ENCODE measurements at regions not wholly inside any gene's neighbourhood (a gene's known extent, or its start where the extent isn't known, plus 50 kb on each side); places are given as distances from the start of the nearest gene placed in this dataset.

GRCh38 chr7:119320316-119320715, 952.7 kb upstream of the KCND2 start:
- no peak for DNase-seq
- Mint-ChIP-seq H3K9me3 (ENCODE audit: unreplicated experiment) (peaks cover 2% of the 10 kb centered on the region), H3K4me3 (ENCODE audit: unreplicated experiment) (no peak overlapping the region), H3K27me3 (ENCODE audit: unreplicated experiment) (no peaks in the 10 kb centered on the region), H3K27ac (ENCODE audit: unreplicated experiment) (no peak overlapping the region), H3K4me1 (ENCODE audit: low read depth, unreplicated experiment) (no peaks in the 10 kb centered on the region), H3K36me3 (ENCODE audit: unreplicated experiment) (no peaks in the 10 kb centered on the region)
- TF ChIP-seq, protein P1, sequence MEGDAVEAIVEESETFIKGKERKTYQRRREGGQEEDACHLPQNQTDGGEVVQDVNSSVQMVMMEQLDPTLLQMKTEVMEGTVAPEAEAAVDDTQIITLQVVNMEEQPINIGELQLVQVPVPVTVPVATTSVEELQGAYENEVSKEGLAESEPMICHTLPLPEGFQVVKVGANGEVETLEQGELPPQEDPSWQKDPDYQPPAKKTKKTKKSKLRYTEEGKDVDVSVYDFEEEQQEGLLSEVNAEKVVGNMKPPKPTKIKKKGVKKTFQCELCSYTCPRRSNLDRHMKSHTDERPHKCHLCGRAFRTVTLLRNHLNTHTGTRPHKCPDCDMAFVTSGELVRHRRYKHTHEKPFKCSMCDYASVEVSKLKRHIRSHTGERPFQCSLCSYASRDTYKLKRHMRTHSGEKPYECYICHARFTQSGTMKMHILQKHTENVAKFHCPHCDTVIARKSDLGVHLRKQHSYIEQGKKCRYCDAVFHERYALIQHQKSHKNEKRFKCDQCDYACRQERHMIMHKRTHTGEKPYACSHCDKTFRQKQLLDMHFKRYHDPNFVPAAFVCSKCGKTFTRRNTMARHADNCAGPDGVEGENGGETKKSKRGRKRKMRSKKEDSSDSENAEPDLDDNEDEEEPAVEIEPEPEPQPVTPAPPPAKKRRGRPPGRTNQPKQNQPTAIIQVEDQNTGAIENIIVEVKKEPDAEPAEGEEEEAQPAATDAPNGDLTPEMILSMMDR (IDR thresholded peaks at IDR 0.05; ENCODE audit: partially characterized antibody, unreplicated experiment), result no peak

DNA sequence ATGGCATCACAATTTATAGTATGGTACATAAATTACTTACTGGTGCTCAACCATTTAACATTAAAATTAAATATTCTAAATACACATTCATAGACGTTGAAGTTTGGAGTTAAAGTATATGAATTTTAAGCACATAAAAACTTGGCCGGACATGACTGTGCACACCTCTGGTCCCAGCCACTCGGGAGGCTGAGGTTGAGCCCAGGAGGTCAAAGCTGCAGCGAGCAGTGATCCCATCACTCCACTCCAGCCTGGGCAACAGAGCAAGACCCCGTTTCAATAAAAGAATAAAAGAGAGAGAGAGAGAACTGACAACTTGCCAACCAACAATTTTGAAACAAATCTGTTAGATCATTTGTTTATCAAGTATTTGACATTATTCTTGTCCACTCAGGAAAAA, 943.3 kb upstream of the KCND2 start:
- H3K27me3 Mint-ChIP-seq (ENCODE audit: unreplicated experiment), result no peaks in the 10 kb centered on the region
- H3K9me3 Mint-ChIP-seq (ENCODE audit: unreplicated experiment), result no peaks in the 10 kb centered on the region
- DNase-seq, result no peak
- H3K4me3 Mint-ChIP-seq (ENCODE audit: unreplicated experiment), result no peak overlapping the region
- H3K27ac Mint-ChIP-seq (ENCODE audit: unreplicated experiment), result no peak overlapping the region
- no peaks in the 10 kb centered on the region for H3K36me3 Mint-ChIP-seq (ENCODE audit: unreplicated experiment)
- no peaks in the 10 kb centered on the region for H3K4me1 Mint-ChIP-seq (ENCODE audit: low read depth, unreplicated experiment)
- TF ChIP-seq, protein P1 (IDR thresholded peaks at IDR 0.05; ENCODE audit: partially characterized antibody, unreplicated experiment), result no peak

DNA sequence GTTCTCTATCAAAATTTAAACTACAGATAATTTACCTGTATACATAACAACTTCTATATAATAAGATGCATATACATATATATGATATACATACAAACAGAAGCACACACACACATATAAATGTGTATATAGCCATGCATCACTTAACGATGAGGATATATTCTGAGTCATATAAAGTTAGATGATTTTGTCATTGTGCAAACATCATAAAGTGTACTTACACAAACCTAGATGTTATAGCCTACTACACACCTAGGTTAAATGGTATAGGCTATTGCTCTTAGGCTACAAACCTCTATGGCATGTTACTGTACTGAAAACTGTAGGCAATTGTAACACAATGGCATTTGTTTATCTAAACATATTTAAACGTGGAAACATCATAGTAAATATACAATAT, 937.6 kb upstream of the KCND2 start:
- DNase-seq, result no peak
- Mint-ChIP-seq H3K9me3 (ENCODE audit: unreplicated experiment) (no peaks in the 10 kb centered on the region), H3K4me3 (ENCODE audit: unreplicated experiment) (no peak overlapping the region), H3K27ac (ENCODE audit: unreplicated experiment) (no peak overlapping the region), H3K4me1 (ENCODE audit: low read depth, unreplicated experiment) (no peaks in the 10 kb centered on the region), H3K27me3 (ENCODE audit: unreplicated experiment) (peaks cover under 1% of the 10 kb centered on the region), H3K36me3 (ENCODE audit: unreplicated experiment) (no peaks in the 10 kb centered on the region)
- TF ChIP-seq, protein P1 (IDR thresholded peaks at IDR 0.05; ENCODE audit: partially characterized antibody, unreplicated experiment), result no peak

GRCh38 chr7:119341822-119342221, 931.2 kb upstream of the KCND2 start:
- Mint-ChIP-seq H3K9me3 (ENCODE audit: unreplicated experiment) (peaks cover under 1% of the 10 kb centered on the region), H3K4me3 (ENCODE audit: unreplicated experiment) (no peak overlapping the region), H3K36me3 (ENCODE audit: unreplicated experiment) (no peaks in the 10 kb centered on the region), H3K4me1 (ENCODE audit: low read depth, unreplicated experiment) (no peaks in the 10 kb centered on the region), H3K27ac (ENCODE audit: unreplicated experiment) (no peak overlapping the region), H3K27me3 (ENCODE audit: unreplicated experiment) (peaks cover 4% of the 10 kb centered on the region)
- TF ChIP-seq, protein P1 (IDR thresholded peaks at IDR 0.05; ENCODE audit: partially characterized antibody, unreplicated experiment), result no peak
- DNase-seq, result no peak

DNA sequence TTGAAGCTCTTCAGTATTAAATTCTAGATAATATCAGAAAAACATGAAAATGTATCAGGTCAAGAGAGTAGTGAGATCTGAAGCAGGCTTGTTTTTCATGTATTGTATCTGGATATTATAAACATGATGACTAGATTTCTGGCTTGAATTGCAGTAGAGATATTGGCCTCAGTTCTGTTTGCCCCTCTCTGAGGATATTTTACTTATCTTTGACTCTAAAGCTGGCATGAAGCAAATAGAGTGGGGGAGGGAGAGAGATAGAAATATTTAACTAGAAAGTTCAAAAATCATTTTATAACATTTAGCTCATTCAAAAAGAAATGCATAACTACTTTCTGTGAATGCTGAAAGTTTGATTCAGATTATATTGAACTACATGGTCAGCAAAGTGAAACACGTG, 929.7 kb upstream of the KCND2 start:
- Mint-ChIP-seq H3K9me3 (ENCODE audit: unreplicated experiment) (peaks cover 1% of the 10 kb centered on the region), H3K4me3 (ENCODE audit: unreplicated experiment) (no peak overlapping the region), H3K27ac (ENCODE audit: unreplicated experiment) (no peak overlapping the region), H3K36me3 (ENCODE audit: unreplicated experiment) (no peaks in the 10 kb centered on the region), H3K27me3 (ENCODE audit: unreplicated experiment) (peaks cover 4% of the 10 kb centered on the region), H3K4me1 (ENCODE audit: low read depth, unreplicated experiment) (no peaks in the 10 kb centered on the region)
- TF ChIP-seq, protein P1 (IDR thresholded peaks at IDR 0.05; ENCODE audit: partially characterized antibody, unreplicated experiment), result no peak
- DNase-seq, result no peak

All from glutamatergic neuron (in vitro differentiated cells).